COLO829 (cell line): ENCODE measurements at regions not wholly inside any gene's neighbourhood (a gene's known extent, or its start where the extent isn't known, plus 50 kb on each side); places are given as distances from the start of the nearest gene placed in this dataset.
"Not testable (repeated sequence)": the region's sequence is repeated elsewhere in the genome, so short reads cannot be mapped to it uniquely, and the experiment has no call there.

ENCODE experiments used
- DNase-seq: peaks from one replicate; pipeline ENCODE4 v3.0.0; 2012; ENCODE audit warnings: low spot score

- DNase-seq = no peak
Measured at GRCh38 chr5:135156715-135157404, 122.8 kb upstream of the PITX1 start.

- DNase-seq = no peak
Measured at GRCh38 chr5:135156337-135156714, 122.3 kb upstream of the PITX1 start.

GRCh38 chr5:135155616-135156214 lies 121.7 kb upstream of the PITX1 start:
- DNase-seq = no peak

GRCh38 chr5:135154961-135155360 lies 120.9 kb upstream of the PITX1 start:
- no peak for DNase-seq

GRCh38 chr5:135154197-135154596 lies 120.2 kb upstream of the PITX1 start:
- DNase-seq = no peak

GRCh38 chr5:135153661-135154060 lies 119.6 kb upstream of the PITX1 start:
- no peak for DNase-seq

GRCh38 chr5:135153259-135153658 lies 119.2 kb upstream of the PITX1 start:
- no peak for DNase-seq

GRCh38 chr5:135151660-135152059 lies 117.6 kb upstream of the PITX1 start:
- DNase-seq = not testable (repeated sequence)

- no peak for DNase-seq
Measured at GRCh38 chr5:135151256-135151655, 117.2 kb upstream of the PITX1 start.

- DNase-seq = no peak
Measured at GRCh38 chr5:135150767-135151166, 116.7 kb upstream of the PITX1 start.

- no peak for DNase-seq
Measured at GRCh38 chr5:135149956-135150723, 116.1 kb upstream of the PITX1 start.

GRCh38 chr5:135149229-135149955 lies 115.4 kb upstream of the PITX1 start:
- no peak for DNase-seq

- no peak for DNase-seq
Measured at GRCh38 chr5:135147294-135148090, 113.5 kb upstream of the PITX1 start.

GRCh38 chr5:135145985-135146384 lies 112.0 kb upstream of the PITX1 start:
- DNase-seq = no peak

GRCh38 chr5:135143682-135144081 lies 109.7 kb upstream of the PITX1 start:
- not testable (repeated sequence) for DNase-seq

GRCh38 chr5:135141303-135142268 lies 107.6 kb upstream of the PITX1 start:
- no peak for DNase-seq

- no peak for DNase-seq
Measured at GRCh38 chr5:135140446-135141204, 106.6 kb upstream of the PITX1 start.

- DNase-seq = peak; percentile 26
Measured at GRCh38 chr5:135139381-135140134, 105.5 kb upstream of the PITX1 start.
